Right cardiac atrium (tissue), 5 donors: ENCODE measurements at regions not wholly inside any gene's neighbourhood (a gene's known extent, or its start where the extent isn't known, plus 50 kb on each side); places are given as distances from the start of the nearest gene placed in this dataset.
A peak's percentile ranks its signal among the peaks of the same experiment; 100 is the strongest.

Experiments
- ATAC-seq, 2 donors: fragments of 200-7000 bp; cut with Tn5 transposase; one replicate each; pipeline versions ENCODE4 v1.8.0 to v1.9.1; 2020; ENCODE audit warnings: moderate library complexity in 2 of 2, mild to moderate bottlenecking in 1 of 2
- DNase-seq, 3 donors: peaks; one replicate each; pipeline ENCODE4 v3.0.0-alpha.2; 2020
- H3K27ac ChIP-seq: one replicate; pipeline ENCODE4 v1.5.1; 2013; ENCODE audit warnings: mild to moderate bottlenecking, low read length, control low read depth, moderate library complexity
- H3K27me3 ChIP-seq: one replicate; pipeline ENCODE4 v1.6.1; 2013; ENCODE audit not compliant: control insufficient read depth, insufficient read depth
- H3K4me1 ChIP-seq: one replicate; pipeline ENCODE4 v1.6.1; 2013; ENCODE audit warnings: low read length; ENCODE audit not compliant: control insufficient read depth, insufficient read depth
- H3K4me3 ChIP-seq: one replicate; pipeline ENCODE4 v1.5.1; 2013; ENCODE audit warnings: low read length, control low read depth
- H3K9me3 ChIP-seq: one replicate; pipeline ENCODE4 v1.6.1; 2013; ENCODE audit warnings: low read length; ENCODE audit not compliant: control insufficient read depth
- WGBS: extraction: QIAGEN DNeasy Blood & Tissue Kit; methylation state at CpG from one replicate; pipeline ENCODE4 v1.1.7; 2013; 5-methylcytosine and 5-hydroxymethylcytosine counted together
- intact Hi-C, 4 donors: fragments of 100-400 bp; cut with DNase I; formaldehyde crosslinking; loops; one replicate each; pipeline versions ENCODE4 v1.11.0 to v1.14.0; 2022 to 2023
- donor health status: healthy with polysubstance abuse.
- donor health status: DM: no; HTN: yes; CAD: no.
- donor health status: DM: no; HTN: no; CAD: no.
- donor health status: DM: no; HTN: yes; CAD: no; lungs with severe emphysema.
- donor health status: DM: yes; HTN: yes; CAD: no.

DNA sequence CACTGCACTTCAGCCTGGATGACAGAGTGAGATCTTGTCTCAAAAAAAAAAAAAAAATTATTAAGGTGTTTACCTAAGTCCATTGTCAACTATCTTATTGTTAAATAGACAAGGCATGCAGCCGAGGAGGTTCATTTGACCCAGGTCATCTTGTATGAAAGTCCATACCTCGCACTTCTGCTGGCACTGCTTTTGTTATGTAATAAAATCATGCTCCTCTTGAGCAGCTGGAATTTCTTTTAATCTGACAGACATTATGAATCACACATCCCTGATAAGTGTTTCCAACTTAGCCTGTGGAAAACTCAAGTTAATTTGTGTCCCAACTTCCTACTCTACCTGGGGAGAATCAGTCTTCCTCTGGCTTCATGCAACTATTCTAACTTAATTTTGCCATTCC lies 315.6 kb upstream of the KLF4 start:
- H3K27me3 ChIP-seq, result no peaks in the 10 kb centered on the region
- H3K4me1 ChIP-seq, result no peaks in the 10 kb centered on the region
- no peak for DNase-seq
- intact Hi-C loops, result no loop called here
- H3K9me3 ChIP-seq, result no peaks in the 10 kb centered on the region
- H3K4me3 ChIP-seq, result no peak overlapping the region
- H3K27ac ChIP-seq, result no peak overlapping the region
- WGBS, result 47% methylated on average over 2 of the region's 2 CpGs
- ATAC-seq, result no peak

GRCh38 chr9:107794259-107794658 lies 304.7 kb upstream of the KLF4 start:
- H3K4me1 ChIP-seq, result no peaks in the 10 kb centered on the region
- H3K4me3 ChIP-seq, result no peak overlapping the region
- WGBS, result 88% methylated on average over 2 of the region's 2 CpGs
- H3K27ac ChIP-seq, result no peak overlapping the region
- ATAC-seq (no peak), DNase-seq (no peak)
- no peaks in the 10 kb centered on the region for H3K27me3 ChIP-seq
- intact Hi-C loops, result no loop called here
- no peaks in the 10 kb centered on the region for H3K9me3 ChIP-seq

GRCh38 chr9:107793541-107793940 lies 304.0 kb upstream of the KLF4 start:
- Histone ChIP-seq H3K4me3 (no peak overlapping the region), H3K9me3 (no peaks in the 10 kb centered on the region), H3K27ac (no peak overlapping the region), H3K4me1 (no peaks in the 10 kb centered on the region), H3K27me3 (no peaks in the 10 kb centered on the region)
- intact Hi-C loops, result no loop called here
- ATAC-seq, result no peak
- whole genome bisulfite sequencing, result 78% methylated on average over 1 of the region's 1 CpG
- no peak for DNase-seq

GRCh38 chr9:107792596-107792995 lies 303.0 kb upstream of the KLF4 start:
- WGBS, result 90% methylated on average over 1 of the region's 1 CpG
- H3K9me3 ChIP-seq, result no peaks in the 10 kb centered on the region
- H3K27me3 ChIP-seq, result no peaks in the 10 kb centered on the region
- H3K4me3 ChIP-seq, result no peak overlapping the region
- H3K4me1 ChIP-seq, result no peaks in the 10 kb centered on the region
- no peak for DNase-seq
- no peak for ATAC-seq
- no peak overlapping the region for H3K27ac ChIP-seq
- intact Hi-C loops, result no loop called here

GRCh38 chr9:107792006-107792405 lies 302.4 kb upstream of the KLF4 start:
- 85% methylated on average over 3 of the region's 3 CpGs for WGBS
- intact Hi-C loops, result no loop called here
- no peak overlapping the region for H3K27ac ChIP-seq
- H3K4me3 ChIP-seq, result no peak overlapping the region
- no peak for ATAC-seq
- no peaks in the 10 kb centered on the region for H3K9me3 ChIP-seq
- DNase-seq, result no peak
- no peaks in the 10 kb centered on the region for H3K27me3 ChIP-seq
- H3K4me1 ChIP-seq, result no peaks in the 10 kb centered on the region

- H3K27ac ChIP-seq, result no peak overlapping the region
- DNase-seq (no peak), ATAC-seq (no peak)
- no peaks in the 10 kb centered on the region for H3K9me3 ChIP-seq
- intact Hi-C loops, result no loop called here
- no peaks in the 10 kb centered on the region for H3K27me3 ChIP-seq
- H3K4me1 ChIP-seq, result peaks cover 5% of the 10 kb centered on the region
- 97% methylated on average over 4 of the region's 4 CpGs for WGBS
- no peak overlapping the region for H3K4me3 ChIP-seq
These were observed 299.6 kb upstream of the KLF4 start for GRCh38 chr9:107789001-107789700.

DNA sequence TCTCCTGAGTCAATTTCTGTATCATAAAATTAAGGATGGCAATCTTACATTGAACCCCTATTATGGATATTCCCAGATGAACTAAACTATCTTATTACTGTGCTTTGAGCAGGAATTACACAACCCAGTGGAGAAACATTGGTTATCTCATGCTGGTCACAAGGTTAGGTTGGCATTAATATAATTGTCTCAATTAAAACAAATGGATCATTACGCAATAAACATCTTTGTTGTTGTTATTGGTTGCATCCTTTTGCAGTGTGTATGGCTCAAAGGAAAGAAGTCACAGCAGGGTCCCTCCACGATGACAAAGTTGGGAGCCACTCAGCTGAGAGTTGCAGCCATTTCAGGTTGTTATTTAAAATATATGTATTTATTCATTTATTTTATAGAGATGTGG lies 297.0 kb upstream of the KLF4 start:
- whole genome bisulfite sequencing, result 92% methylated on average over 2 of the region's 2 CpGs
- no peak for ATAC-seq
- intact Hi-C loops, result no loop called here

GRCh38 chr9:107784235-107784958 lies 294.8 kb upstream of the KLF4 start:
- ATAC-seq, result peak; percentile 92 to 95
- Histone ChIP-seq H3K27ac (no peak overlapping the region), H3K27me3 (no peaks in the 10 kb centered on the region), H3K4me3 (no peak overlapping the region), H3K9me3 (no peaks in the 10 kb centered on the region), H3K4me1 (peaks cover 6% of the 10 kb centered on the region)
- peak in 2 of 3 donors; percentile 56 to 74 for DNase-seq
- intact Hi-C loops, result no loop called here
- WGBS, result 35% methylated on average over 12 of the region's 12 CpGs

More for the DNA sequence above, 297.0 kb upstream of the KLF4 start:
- H3K4me1 ChIP-seq, result peaks cover 6% of the 10 kb centered on the region
- no peak for DNase-seq
- H3K27ac ChIP-seq, result no peak overlapping the region
- H3K27me3 ChIP-seq, result no peaks in the 10 kb centered on the region
- no peak overlapping the region for H3K4me3 ChIP-seq
- H3K9me3 ChIP-seq, result no peaks in the 10 kb centered on the region

- Histone ChIP-seq H3K4me1 (peaks cover 6% of the 10 kb centered on the region), H3K9me3 (no peaks in the 10 kb centered on the region)
- WGBS, result 68% methylated on average over 4 of the region's 4 CpGs
These were observed 293.2 kb upstream of the KLF4 start for GRCh38 chr9:107782789-107783188.

DNA sequence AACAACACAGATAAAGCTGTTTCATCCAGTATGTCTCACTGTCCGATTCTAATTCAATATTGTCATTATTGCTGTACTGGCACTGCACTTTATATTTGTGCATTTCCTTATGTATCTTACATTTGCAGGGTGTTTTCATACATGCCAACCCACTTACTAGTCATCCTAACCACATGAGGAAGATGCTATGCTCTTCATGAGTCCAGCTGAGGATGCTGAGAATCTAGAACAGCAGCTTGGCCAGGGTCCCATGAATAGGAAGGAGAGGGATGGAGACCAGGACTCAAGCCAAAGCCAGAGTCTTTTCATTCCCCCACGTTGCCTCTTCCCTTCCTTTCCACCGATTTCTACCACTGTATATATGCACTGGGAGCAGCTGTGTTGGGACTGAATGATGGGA lies 292.8 kb upstream of the KLF4 start:
- ATAC-seq (no peak), DNase-seq (no peak)
- Histone ChIP-seq H3K27me3 (no peaks in the 10 kb centered on the region), H3K4me1 (peaks cover 6% of the 10 kb centered on the region), H3K9me3 (no peaks in the 10 kb centered on the region), H3K4me3 (no peak overlapping the region), H3K27ac (no peak overlapping the region)
- 35% methylated on average over 3 of the region's 3 CpGs for WGBS
- intact Hi-C loops, result no loop called here

More at GRCh38 chr9:107782789-107783188, 293.2 kb upstream of the KLF4 start:
- no peak for DNase-seq
- no peak for ATAC-seq
- Histone ChIP-seq H3K4me3 (no peak overlapping the region), H3K27me3 (no peaks in the 10 kb centered on the region), H3K27ac (no peak overlapping the region)
- intact Hi-C loops, result no loop called here

DNA sequence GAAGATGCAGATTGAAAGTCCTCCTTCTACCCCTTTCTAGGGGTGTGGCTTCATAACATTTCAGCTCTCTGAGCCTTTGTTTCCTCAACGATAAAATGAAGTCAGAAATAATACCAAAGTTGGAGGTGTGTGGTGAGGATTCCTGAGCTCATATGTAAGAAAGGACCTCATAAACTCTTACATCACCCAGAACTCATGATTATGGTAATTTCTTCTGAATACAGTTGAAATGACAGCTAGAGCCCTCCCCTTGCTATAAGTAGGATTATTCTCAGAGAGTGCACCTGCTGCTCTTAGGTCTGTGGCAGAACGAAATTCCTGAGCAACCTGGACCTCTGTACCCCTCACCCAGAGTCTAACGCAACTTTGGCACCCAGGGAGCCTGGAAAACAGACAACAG lies 291.4 kb upstream of the KLF4 start:
- DNase-seq (no peak), ATAC-seq (no peak)
- intact Hi-C loops, result no loop called here

More for the DNA sequence above, 291.4 kb upstream of the KLF4 start:
- Histone ChIP-seq H3K4me1 (peaks cover 6% of the 10 kb centered on the region), H3K27ac (no peak overlapping the region), H3K27me3 (no peaks in the 10 kb centered on the region), H3K4me3 (no peak overlapping the region), H3K9me3 (no peaks in the 10 kb centered on the region)
- WGBS, result 54% methylated on average over 3 of the region's 3 CpGs
